ENCODE measurements at regions not wholly inside any gene's neighbourhood (a gene's known extent, or its start where the extent isn't known, plus 50 kb on each side); places are given as distances from the start of the nearest gene placed in this dataset.
"Not testable (repeated sequence)": the region's sequence is repeated elsewhere in the genome, so short reads cannot be mapped to it uniquely, and the experiment has no call there.

DNA sequence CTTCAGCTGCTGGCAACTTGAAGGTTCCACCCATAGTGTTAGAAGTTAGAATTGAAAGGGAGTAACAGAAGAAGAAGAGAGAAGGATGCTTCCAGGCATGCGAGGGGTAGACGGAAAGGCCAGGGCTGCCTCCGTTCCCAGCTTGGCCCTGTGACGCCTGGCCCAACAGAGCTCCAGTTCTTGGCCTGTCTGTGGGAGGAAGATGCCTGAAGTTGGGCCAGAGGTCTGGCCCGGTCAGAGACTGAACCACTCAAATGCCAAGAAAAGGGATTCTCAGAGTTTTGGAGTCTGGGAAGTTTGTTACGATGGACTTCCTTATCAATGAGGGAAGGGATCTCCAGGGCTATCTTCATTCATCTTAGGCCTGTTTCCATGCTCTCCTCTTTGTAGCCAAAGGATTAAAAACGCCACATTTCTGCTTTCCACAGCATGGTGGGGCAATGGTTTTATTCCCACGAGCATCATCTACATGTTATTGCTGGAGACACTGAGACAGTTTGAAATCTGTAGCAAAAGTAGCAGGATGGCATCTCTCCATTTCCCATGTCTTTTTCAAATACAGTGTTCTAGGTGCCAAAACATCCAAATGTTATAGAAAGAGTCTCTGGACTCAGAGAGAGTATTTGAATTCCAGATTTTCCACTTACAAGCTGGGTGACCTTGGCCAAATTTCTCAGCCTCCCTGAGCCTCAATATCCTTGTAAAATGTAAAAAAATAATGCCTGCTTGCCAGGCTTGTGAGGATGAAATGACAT lies 65.4 kb upstream of the ANKRD55 start:
- Histone ChIP-seq H3K27me3 (replicated peaks; ENCODE audit: insufficient read depth) (no peaks in the 10 kb centered on the region), H3K4me1 (replicated peaks) (no peaks in the 10 kb centered on the region), H3K4me3 (no peak overlapping the region), H3K9me3 (no peaks in the 10 kb centered on the region), H3K36me3 (no peaks in the 10 kb centered on the region), H3K27ac (no peak overlapping the region)
- 83% methylated on average over 8 of the region's 8 CpGs for WGBS
- DNase-seq (ENCODE audit: low spot score), result no peak
- intact Hi-C loops (cut with DNase I), result no loop called here
- TF ChIP-seq POLR2AphosphoS5 (IDR thresholded peaks at IDR 0.05) (no peak), POLR2A (IDR thresholded peaks at IDR 0.05) (no peak), CTCF (IDR thresholded peaks at IDR 0.05) (no peak)

DNA sequence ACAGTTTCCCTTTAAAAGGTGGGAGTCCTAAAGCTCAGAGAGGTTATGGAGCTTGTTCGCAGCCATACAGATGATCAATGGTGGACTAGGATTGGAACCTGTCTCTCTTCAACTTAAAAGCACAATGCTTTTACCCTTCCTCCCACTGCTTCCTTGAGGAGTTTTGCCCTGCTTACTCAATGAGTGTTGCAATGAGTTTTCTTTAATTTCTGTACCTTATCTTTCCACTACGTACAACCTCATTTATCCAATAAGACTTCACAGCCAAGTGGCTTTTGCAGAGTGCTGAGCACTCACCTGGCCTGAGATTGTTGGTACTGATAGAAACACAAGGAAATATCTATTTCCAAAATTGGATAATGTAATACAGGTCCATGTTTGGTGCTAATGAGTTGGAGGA lies 64.7 kb upstream of the ANKRD55 start:
- DNase-seq (ENCODE audit: low spot score), result no peak
- no peaks in the 10 kb centered on the region for H3K9me3 ChIP-seq
- no peaks in the 10 kb centered on the region for H3K36me3 ChIP-seq
- 66% methylated on average over 2 of the region's 2 CpGs for WGBS
- H3K4me1 ChIP-seq (replicated peaks), result no peaks in the 10 kb centered on the region
- no peak overlapping the region for H3K4me3 ChIP-seq
- no peak for TF ChIP-seq POLR2A (IDR thresholded peaks at IDR 0.05)
- no peak for TF ChIP-seq POLR2AphosphoS5 (IDR thresholded peaks at IDR 0.05)
- no peak for TF ChIP-seq CTCF (IDR thresholded peaks at IDR 0.05)
- intact Hi-C loops (cut with DNase I), result no loop called here
- no peak overlapping the region for H3K27ac ChIP-seq
- no peaks in the 10 kb centered on the region for H3K27me3 ChIP-seq (replicated peaks; ENCODE audit: insufficient read depth)

DNA sequence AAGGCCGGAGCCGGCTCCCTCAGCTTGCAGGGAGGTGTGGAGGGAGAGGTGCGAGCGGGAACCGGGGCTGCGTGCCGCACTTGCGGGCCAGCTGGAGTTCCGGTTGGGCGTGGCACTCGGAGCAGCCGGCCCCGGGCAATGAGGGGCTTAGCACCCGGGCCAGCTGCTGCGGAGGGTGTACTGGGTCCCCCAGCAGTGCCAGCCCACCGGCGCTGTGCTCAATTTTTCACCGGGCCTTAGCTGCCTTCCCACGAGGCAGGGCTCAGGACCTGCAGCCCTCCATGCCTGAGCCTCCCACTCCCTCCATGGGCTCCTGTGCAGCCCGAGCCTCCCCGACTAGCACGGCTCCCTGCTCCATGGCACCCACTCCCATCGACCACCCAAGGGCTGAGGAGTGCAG lies 62.2 kb upstream of the ANKRD55 start:
- H3K4me1 ChIP-seq (replicated peaks); H3K9me3 ChIP-seq; intact Hi-C loops (cut with DNase I); DNase-seq (ENCODE audit: low spot score); H3K36me3 ChIP-seq; H3K4me3 ChIP-seq; H3K27me3 ChIP-seq (replicated peaks; ENCODE audit: insufficient read depth); H3K27ac ChIP-seq: not testable (repeated sequence)
- over 99% methylated on average over 10 of the region's 23 CpGs for WGBS

DNA sequence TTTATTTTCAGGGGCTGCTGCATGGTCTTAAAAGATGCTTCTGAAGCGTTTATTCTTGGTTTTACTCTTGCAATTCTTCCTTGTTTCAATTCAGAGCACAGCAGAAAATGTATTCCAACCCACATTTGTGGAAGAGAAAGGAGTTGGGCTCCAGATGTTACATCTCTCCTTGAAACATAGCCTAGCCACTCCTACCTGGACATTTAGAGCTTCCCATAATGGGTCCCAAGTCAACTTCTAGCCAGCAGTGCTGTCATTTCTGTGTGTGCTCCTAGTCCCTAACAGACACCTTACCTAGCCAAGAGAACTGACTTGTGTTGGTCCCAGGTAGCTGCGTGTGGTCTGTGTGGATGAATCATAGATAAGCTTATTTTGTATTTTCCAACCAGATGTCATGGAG lies 61.2 kb upstream of the ANKRD55 start:
- Histone ChIP-seq H3K36me3 (no peaks in the 10 kb centered on the region), H3K4me1 (replicated peaks) (no peaks in the 10 kb centered on the region), H3K4me3 (no peak overlapping the region), H3K27ac (no peak overlapping the region), H3K9me3 (no peaks in the 10 kb centered on the region), H3K27me3 (replicated peaks; ENCODE audit: insufficient read depth) (no peaks in the 10 kb centered on the region)
- TF ChIP-seq CTCF (IDR thresholded peaks at IDR 0.05) (no peak), POLR2A (IDR thresholded peaks at IDR 0.05) (no peak), POLR2AphosphoS5 (IDR thresholded peaks at IDR 0.05) (no peak)
- intact Hi-C loops (cut with DNase I), result no loop called here
- DNase-seq (ENCODE audit: low spot score), result no peak
- whole genome bisulfite sequencing, result 93% methylated on average over 2 of the region's 2 CpGs

DNA sequence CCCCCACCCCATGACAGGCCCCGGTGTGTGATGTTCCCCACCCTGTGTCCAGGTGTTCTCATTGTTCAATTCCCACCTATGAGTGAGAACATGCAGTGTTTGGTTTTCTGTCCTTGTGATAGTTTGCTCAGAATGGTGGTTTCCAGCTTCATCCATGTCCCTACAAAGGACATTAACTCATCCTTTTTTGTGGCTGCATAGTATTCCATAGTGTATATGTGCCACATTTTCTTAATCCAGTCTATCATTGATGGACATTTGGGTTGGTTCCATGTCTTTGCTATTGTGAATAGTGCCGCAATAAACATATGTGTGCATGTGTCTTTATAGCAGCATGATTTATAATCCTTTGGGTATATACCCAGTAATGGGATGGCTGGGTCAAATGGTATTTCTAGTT lies 59.7 kb upstream of the ANKRD55 start:
- H3K4me1 ChIP-seq (replicated peaks); H3K9me3 ChIP-seq; H3K4me3 ChIP-seq; H3K36me3 ChIP-seq; DNase-seq (ENCODE audit: low spot score); intact Hi-C loops (cut with DNase I); H3K27me3 ChIP-seq (replicated peaks; ENCODE audit: insufficient read depth); H3K27ac ChIP-seq: not testable (repeated sequence)
- WGBS, result 95% methylated on average over 2 of the region's 2 CpGs

DNA sequence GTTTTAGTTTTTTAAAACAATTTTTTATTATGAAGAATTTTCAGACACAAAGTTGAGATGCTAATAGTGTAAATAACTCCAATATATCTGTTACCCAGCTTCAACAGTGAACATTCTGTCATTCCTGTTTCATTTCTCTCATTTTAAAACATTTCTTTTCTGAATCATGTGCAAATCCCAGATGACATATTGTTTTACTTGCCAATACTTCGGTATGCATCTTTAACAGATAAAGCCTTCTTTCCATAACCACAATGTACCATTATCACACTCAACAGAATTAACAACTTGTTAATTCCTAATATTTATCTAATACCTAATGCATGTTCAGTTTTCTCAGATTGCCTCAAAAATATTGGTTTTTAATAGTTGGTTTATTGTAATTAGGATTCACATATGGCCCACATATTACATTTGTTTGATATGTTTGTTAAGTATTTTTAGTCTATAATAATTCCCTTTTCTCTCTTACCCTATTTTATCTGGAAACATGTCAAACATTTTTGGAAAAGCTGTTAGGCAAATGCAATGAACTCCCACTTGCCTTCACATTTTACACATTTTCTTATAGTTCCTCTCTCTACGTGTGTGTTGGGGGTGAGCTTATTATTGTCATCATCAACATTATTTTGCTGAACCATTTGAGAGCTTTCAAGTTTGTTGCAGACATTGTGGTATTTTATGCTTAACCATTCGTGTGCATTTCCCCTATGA lies 58.7 kb upstream of the ANKRD55 start:
- Histone ChIP-seq H3K36me3 (no peaks in the 10 kb centered on the region), H3K27ac (no peak overlapping the region), H3K4me3 (no peak overlapping the region), H3K4me1 (replicated peaks) (no peaks in the 10 kb centered on the region), H3K27me3 (replicated peaks; ENCODE audit: insufficient read depth) (no peaks in the 10 kb centered on the region), H3K9me3 (no peaks in the 10 kb centered on the region)
- DNase-seq (ENCODE audit: low spot score), result no peak
- WGBS, result 81% methylated on average over 3 of the region's 3 CpGs
- intact Hi-C loops (cut with DNase I), result no loop called here
- TF ChIP-seq POLR2AphosphoS5 (IDR thresholded peaks at IDR 0.05) (no peak), CTCF (IDR thresholded peaks at IDR 0.05) (no peak), POLR2A (IDR thresholded peaks at IDR 0.05) (no peak)

All from prostate gland (tissue), 2 donors.